GM10266 (cell line): ENCODE measurements at regions not wholly inside any gene's neighbourhood (a gene's known extent, or its start where the extent isn't known, plus 50 kb on each side); places are given as distances from the start of the nearest gene placed in this dataset.

Experiments
- DNase-seq: peaks from one replicate; pipeline ENCODE4 v3.0.0; 2012; ENCODE audit errors: extremely low spot score
- TF ChIP-seq, protein P1 (sequence below): IDR thresholded peaks from 2 replicates; pipeline ENCODE4 v1.5.1; 2012; ENCODE audit warnings: mild to moderate bottlenecking, low read depth; ENCODE audit not compliant: control insufficient read depth, insufficient read depth; ENCODE audit errors: missing control alignments

DNA sequence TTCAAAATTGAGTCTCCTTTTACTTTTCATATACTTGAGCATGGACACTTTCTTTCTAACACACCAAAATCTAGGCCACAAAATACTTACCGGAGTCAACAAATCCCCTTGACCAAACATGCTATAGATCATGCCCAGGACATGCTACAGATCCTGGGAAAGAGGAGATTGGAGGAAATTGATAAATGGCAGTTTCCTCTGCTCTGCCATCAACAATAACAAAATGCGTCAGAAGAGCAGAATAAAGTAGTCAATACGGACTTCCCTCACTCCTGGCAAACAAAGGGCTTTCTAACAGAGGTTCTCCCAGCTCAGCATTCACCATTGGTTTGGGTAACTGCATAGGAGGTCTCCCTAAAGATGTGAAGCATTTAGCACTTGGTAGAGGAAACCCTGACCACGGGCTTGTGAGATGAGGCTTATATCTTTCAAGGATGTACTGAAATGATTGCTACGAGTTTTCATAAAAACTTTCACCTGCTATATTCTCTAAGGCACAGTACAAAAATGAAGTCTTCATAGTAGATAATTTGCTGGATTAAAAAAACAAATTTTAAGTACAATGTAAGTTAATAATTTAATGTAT is 283.8 kb upstream of the RUNX1 start:
- TF ChIP-seq, protein P1, sequence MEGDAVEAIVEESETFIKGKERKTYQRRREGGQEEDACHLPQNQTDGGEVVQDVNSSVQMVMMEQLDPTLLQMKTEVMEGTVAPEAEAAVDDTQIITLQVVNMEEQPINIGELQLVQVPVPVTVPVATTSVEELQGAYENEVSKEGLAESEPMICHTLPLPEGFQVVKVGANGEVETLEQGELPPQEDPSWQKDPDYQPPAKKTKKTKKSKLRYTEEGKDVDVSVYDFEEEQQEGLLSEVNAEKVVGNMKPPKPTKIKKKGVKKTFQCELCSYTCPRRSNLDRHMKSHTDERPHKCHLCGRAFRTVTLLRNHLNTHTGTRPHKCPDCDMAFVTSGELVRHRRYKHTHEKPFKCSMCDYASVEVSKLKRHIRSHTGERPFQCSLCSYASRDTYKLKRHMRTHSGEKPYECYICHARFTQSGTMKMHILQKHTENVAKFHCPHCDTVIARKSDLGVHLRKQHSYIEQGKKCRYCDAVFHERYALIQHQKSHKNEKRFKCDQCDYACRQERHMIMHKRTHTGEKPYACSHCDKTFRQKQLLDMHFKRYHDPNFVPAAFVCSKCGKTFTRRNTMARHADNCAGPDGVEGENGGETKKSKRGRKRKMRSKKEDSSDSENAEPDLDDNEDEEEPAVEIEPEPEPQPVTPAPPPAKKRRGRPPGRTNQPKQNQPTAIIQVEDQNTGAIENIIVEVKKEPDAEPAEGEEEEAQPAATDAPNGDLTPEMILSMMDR = no peak
- no peak for DNase-seq

DNA sequence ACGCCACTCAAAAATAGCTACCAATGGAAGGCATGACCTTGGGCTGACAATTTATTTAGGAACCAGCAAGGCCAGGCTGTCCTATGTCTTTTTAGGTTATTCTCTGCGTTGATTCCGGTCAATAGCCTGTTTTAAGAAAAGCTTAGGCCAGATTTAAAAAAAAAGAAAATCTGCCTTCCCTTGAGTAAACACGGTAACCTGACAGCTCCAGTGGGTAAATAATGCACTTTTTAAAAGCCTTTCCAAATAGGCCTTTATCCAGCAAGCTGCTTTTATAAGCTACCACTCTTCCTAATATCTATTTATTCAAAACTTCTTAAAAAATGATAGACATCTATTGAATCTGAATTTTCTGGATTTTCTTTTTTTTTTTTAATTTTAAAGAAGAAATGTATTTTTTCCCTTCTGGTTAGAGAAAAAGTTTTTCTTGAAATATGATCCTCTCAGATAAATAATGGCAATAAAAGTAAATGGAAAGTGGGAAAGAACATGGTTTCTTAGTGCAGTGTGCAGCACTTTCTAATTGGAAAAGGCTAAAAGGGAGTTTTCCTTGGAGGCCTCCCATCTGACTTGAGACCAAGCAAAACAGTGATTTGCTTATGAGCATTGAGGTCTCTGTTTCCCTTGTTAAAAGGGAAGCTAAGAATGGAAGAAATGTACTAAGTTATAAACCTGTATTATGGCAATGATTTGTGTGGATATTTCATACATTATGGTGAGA is 281.0 kb upstream of the RUNX1 start:
- no peak for DNase-seq
- TF ChIP-seq, protein P1 = no peak

DNA sequence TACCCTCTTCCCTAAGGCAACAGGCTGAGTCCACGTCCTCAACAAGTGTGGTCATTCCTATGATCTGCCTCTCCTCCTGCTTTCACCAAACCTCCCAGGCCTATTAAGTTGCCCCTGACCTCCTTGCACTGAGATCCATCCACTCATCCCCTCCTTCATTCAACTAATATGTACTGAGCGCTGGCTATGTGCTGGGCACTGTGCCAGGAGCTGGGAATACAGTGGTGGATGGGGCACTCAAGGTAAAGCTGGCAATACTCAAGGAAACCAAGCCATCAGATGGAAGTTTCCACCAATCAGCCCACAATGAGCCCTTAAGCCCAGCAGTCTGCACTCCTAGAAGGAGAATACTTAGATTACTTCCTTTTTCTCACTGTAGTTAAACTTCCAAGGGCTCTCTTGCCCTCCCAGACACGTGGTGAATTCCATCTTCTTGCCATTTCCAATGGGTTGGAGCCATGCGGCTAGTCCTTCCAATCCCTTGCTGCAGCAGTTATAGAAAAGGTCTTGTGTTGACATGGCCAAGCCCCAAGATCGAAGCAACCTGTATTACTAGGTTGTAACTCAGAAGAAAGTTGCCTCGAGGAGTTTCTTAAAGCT is 279.9 kb upstream of the RUNX1 start:
- TF ChIP-seq, protein P1 = no peak
- no peak for DNase-seq

DNA sequence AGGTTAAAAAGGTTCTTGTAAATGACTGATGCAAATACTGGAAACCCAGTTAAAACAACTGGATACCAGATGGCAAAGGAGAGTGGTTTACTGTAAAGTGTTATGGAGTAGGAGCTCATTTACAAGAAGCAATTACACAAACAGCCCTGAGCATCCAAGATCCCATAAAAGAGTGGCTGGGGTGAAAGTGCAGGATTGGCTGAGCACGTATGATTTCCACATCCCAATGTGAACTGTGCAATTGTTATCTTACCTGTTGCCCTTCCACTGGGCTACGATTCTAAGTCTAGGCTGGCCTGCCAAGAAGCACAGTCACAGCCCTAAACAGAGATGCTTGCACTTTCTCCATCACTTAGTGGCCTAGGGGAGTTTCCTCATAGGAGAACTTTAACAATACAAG is 277.6 kb upstream of the RUNX1 start:
- TF ChIP-seq, protein P1 = no peak

DNA sequence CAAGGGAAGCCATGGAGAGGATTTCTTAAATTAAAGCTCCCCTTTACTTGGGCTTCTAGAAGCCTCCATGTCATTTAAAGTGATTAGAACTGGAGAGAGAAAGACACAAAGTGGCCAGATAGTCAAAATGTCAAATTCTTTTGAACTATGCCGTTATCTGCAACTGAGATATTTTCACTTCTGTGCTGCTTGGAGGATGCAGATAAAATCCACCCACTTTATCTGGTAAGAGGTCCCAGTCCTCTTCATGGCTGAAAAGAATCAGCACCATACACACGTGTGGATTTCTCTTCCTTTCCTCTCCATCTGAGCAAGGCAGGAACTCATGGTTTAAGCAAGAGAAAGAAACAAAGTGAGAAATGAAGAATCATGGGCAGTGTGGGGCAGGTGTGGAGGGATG is 276.9 kb upstream of the RUNX1 start:
- TF ChIP-seq, protein P1 = no peak

More for the DNA sequence above, 277.6 kb upstream of the RUNX1 start:
- DNase-seq = no peak

DNA sequence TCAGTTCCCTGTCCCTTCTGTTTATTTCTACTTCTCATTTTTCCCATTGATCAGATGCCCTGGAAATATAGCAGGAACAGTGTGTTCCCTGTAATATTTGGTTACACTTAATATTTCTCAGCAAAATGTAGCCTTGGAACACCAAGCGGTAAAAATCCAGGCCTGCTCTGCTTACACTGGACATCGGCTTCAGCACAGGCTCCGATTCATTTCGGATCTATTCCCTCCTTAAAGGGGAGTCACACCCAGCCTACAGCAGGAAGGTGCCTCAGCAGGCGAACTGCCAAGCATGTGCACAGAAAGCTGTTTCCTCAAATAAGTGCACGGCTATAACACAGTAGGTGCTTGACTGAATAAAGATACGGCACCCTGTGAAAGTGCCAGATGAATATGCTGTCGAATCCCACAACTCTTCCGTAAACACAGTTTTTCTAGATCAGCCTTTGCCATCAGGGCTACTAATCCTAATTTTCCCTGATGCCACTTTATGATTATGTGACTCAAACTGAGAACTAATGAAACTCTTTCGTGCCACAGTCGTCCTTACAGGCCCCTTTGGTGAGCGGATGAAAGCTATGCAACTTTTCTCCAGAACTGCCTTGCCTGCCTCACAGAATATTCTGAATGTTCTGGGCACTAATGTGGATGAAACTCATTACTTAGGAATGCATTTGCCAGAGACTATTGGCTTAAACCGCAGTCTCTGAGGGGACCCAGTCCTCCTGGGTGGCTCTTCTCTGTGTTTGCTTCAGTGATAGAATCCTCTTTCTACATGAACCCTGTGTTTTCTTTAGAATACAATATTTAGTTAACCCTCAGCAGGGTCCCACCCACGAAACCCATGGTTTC is 275.5 kb upstream of the RUNX1 start:
- no peak for DNase-seq
- TF ChIP-seq, protein P1 = no peak

More for the DNA sequence above, 276.9 kb upstream of the RUNX1 start:
- no peak for DNase-seq

DNA sequence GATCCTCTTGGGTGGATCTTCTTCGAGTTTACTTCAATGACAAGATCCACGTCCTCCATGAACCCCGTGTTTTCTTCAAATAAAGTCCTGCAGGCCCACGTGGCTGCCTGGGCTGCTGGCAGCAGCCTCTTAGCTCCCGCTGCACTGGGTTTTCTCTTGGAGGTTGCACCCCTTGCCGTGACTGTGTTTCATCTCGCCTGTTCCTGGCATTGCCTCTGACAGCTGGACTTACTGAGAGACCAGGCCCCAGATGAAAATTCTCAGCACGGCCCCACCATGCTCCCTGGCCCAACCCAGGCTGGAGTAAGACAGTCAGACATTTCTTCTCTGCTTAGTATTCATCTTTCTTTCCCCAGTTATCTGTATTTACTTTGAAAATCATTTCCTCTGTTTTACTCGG is 274.8 kb upstream of the RUNX1 start:
- no peak for DNase-seq
- TF ChIP-seq, protein P1 = no peak
